Keratinocyte (primary cell): ENCODE measurements at regions not wholly inside any gene's neighbourhood (a gene's known extent, or its start where the extent isn't known, plus 50 kb on each side); places are given as distances from the start of the nearest gene placed in this dataset.
A peak's percentile ranks its signal among the peaks of the same experiment; 100 is the strongest.

Source experiments
- DNase-seq: peaks from one replicate; pipeline ENCODE4 v3.0.0-alpha.2; 2011; ENCODE audit warnings: low read depth, missing footprints, low spot score
- FAIRE-seq: peaks from 2 replicates; lab custom pipeline; 2011; peaks lifted over from hg19 to GRCh38; lab: Jason Lieb, UNC
- H2AFZ ChIP-seq: 2 replicates; pipeline ENCODE4 v1.6.0; 2012; ENCODE audit warnings: low read length, control low read depth, inconsistent platforms; ENCODE audit not compliant: control insufficient read depth
- H3K27ac ChIP-seq: 2 replicates; pipeline ENCODE4 v1.5.1; 2011; ENCODE audit warnings: low read length; ENCODE audit not compliant: control insufficient read depth, insufficient read depth
- H3K27me3 ChIP-seq: 3 replicates; pipeline ENCODE4 v1.6.0; 2011; ENCODE audit warnings: low read length; ENCODE audit not compliant: control insufficient read depth, insufficient read depth; ENCODE audit errors: extremely low read depth
- H3K36me3 ChIP-seq, 2 experiments: 2 replicates in 1 of 2; 3 replicates in 1 of 2; pipeline ENCODE4 v1.5.1; 2011; ENCODE audit warnings: low read length in 2 of 2, mild to moderate bottlenecking in 1 of 2; ENCODE audit not compliant: control insufficient read depth in 2 of 2, insufficient read depth in 2 of 2; ENCODE audit errors: extremely low read depth in 1 of 2
- H3K4me1 ChIP-seq: 3 replicates; pipeline ENCODE4 v1.5.1; 2011; ENCODE audit warnings: low read length; ENCODE audit not compliant: control insufficient read depth, insufficient read depth; ENCODE audit errors: extremely low read depth
- H3K4me2 ChIP-seq: 3 replicates; pipeline ENCODE4 v1.6.0; 2011; ENCODE audit warnings: low read depth, low read length; ENCODE audit not compliant: control insufficient read depth, insufficient read depth; ENCODE audit errors: extremely low read depth
- H3K4me3 ChIP-seq, 3 experiments: fragments of 200-600 bp in 1 of 3; sonication (generic) in 1 of 3; 2 replicates in 2 of 3; 3 replicates in 1 of 3; pipeline ENCODE4 v1.5.1; 2011 to 2016; ENCODE audit warnings: low read length in 3 of 3, mild to moderate bottlenecking in 3 of 3, control low read depth in 2 of 3, inconsistent platforms in 1 of 3, low read depth in 1 of 3, mixed read lengths in 1 of 3, mixed run types in 1 of 3, moderate library complexity in 1 of 3; ENCODE audit not compliant: control insufficient read depth in 2 of 3, insufficient read depth in 2 of 3; ENCODE audit errors: extremely low read depth in 1 of 3
- H3K79me2 ChIP-seq: 2 replicates; pipeline ENCODE4 v1.6.0; 2012; ENCODE audit warnings: low read length; ENCODE audit not compliant: control insufficient read depth, insufficient read depth
- H3K9ac ChIP-seq: 3 replicates; pipeline ENCODE4 v1.6.0; 2011; ENCODE audit warnings: low read length; ENCODE audit not compliant: control insufficient read depth, insufficient read depth; ENCODE audit errors: extremely low read depth
- H3K9me1 ChIP-seq: 3 replicates; pipeline ENCODE4 v1.6.0; 2011; ENCODE audit warnings: low read length; ENCODE audit not compliant: control insufficient read depth, insufficient read depth; ENCODE audit errors: extremely low read depth
- H3K9me3 ChIP-seq: 2 replicates; pipeline ENCODE4 v1.5.1; 2012; ENCODE audit warnings: low read depth, low read length; ENCODE audit not compliant: control insufficient read depth
- H4K20me1 ChIP-seq: 3 replicates; pipeline ENCODE4 v1.6.0; 2011; ENCODE audit warnings: low read length; ENCODE audit not compliant: control insufficient read depth, insufficient read depth; ENCODE audit errors: extremely low read depth
- CTCF ChIP-seq, 3 experiments: IDR thresholded peaks in 1 of 3; conservative IDR thresholded peaks in 1 of 3; optimal IDR thresholded peaks in 1 of 3; 2 replicates in 2 of 3; 3 replicates in 1 of 3; pipeline versions ENCODE3 to v1.5.1; 2011; ENCODE audit warnings: low read length in 3 of 3, mild to moderate bottlenecking in 3 of 3, moderate library complexity in 2 of 3, control low read depth in 1 of 3, inconsistent platforms in 1 of 3; ENCODE audit not compliant: insufficient read depth in 2 of 3; ENCODE audit errors: extremely low read depth in 1 of 3
- EZH2 ChIP-seq: IDR thresholded peaks from one replicate; pipeline ENCODE4 v1.6.1; 2012; ENCODE audit warnings: inconsistent platforms, mild to moderate bottlenecking, low read length, moderate library complexity
- dilution Hi-C: fragments of 300-500 bp; cut with MboI; formaldehyde crosslinking; loops from one replicate; pipeline ENCODE4 v1.7.0; 2020; ENCODE audit warnings: low sequenced_read_pairs; ENCODE audit not compliant: extremely low pct_ligation_motif_present

GRCh38 chr6:2482773-2483172 is 237.4 kb upstream of the GMDS start:
- no peaks in the 10 kb centered on the region for H4K20me1 ChIP-seq
- H3K79me2 ChIP-seq = no peaks in the 10 kb centered on the region
- H3K4me1 ChIP-seq = no peaks in the 10 kb centered on the region
- no peak overlapping the region for H3K4me2 ChIP-seq
- H3K27ac ChIP-seq = no peak overlapping the region
- H3K36me3 ChIP-seq = no peaks in the 10 kb centered on the region
- H3K9me3 ChIP-seq = peaks cover 2% of the 10 kb centered on the region
- dilution Hi-C loops = no loop called here
- H3K9me1 ChIP-seq = no peaks in the 10 kb centered on the region
- TF ChIP-seq EZH2 (no peak), CTCF (optimal IDR thresholded peaks at IDR 0.05 in 1 of 3, IDR thresholded peaks at IDR 0.05 in 1 of 3, conservative IDR thresholded peaks at IDR 0.05 in 1 of 3; ENCODE audit: extremely low read depth in 1 of 3, insufficient read depth in 2 of 3, low read length in 3 of 3) (peak in 1 of 3 experiments; percentile 5)
- no peak overlapping the region for H3K9ac ChIP-seq
- H3K4me3 ChIP-seq = no peak overlapping the region
- DNase-seq (no peak), FAIRE-seq (no peak)
- peaks cover 10% of the 10 kb centered on the region for H3K27me3 ChIP-seq
- no peak overlapping the region for H2AFZ ChIP-seq

- peaks cover 4% of the 10 kb centered on the region for H3K27me3 ChIP-seq
- peaks cover 4% of the 10 kb centered on the region for H3K4me1 ChIP-seq
- TF ChIP-seq CTCF (optimal IDR thresholded peaks at IDR 0.05 in 1 of 3, IDR thresholded peaks at IDR 0.05 in 1 of 3, conservative IDR thresholded peaks at IDR 0.05 in 1 of 3; ENCODE audit: extremely low read depth in 1 of 3, insufficient read depth in 2 of 3, low read length in 3 of 3) (no peak), EZH2 (no peak)
- H3K79me2 ChIP-seq = no peaks in the 10 kb centered on the region
- no peaks in the 10 kb centered on the region for H4K20me1 ChIP-seq
- no peaks in the 10 kb centered on the region for H3K36me3 ChIP-seq
- FAIRE-seq (no peak), DNase-seq (no peak)
- peaks cover 2% of the 10 kb centered on the region for H3K9me3 ChIP-seq
- H2AFZ ChIP-seq = no peak overlapping the region
- H3K27ac ChIP-seq = no peak overlapping the region
- H3K9me1 ChIP-seq = no peaks in the 10 kb centered on the region
- H3K4me2 ChIP-seq = no peak overlapping the region
- H3K4me3 ChIP-seq = no peak overlapping the region
- dilution Hi-C loops = no loop called here
- H3K9ac ChIP-seq = no peak overlapping the region
These were observed 235.9 kb upstream of the GMDS start for GRCh38 chr6:2481307-2481706.
